ENCODE measurements at regions not wholly inside any gene's neighbourhood (a gene's known extent, or its start where the extent isn't known, plus 50 kb on each side); places are given as distances from the start of the nearest gene placed in this dataset.

GRCh38 chr7:142598297-142598696 lies 151.0 kb upstream of the PRSS1 start:
- Histone ChIP-seq H3K4me3 (replicated peaks; ENCODE audit: insufficient read depth, low read length) (no peak overlapping the region), H3K27me3 (ENCODE audit: insufficient read depth, poor library complexity, severe bottlenecking) (peaks cover 5% of the 10 kb centered on the region), H3K27ac (replicated peaks) (no peak overlapping the region)
- no peak for DNase-seq (ENCODE audit: low read depth in 1 of 2, low spot score in 1 of 2)
- TF ChIP-seq POLR2AphosphoS5 (IDR thresholded peaks at IDR 0.05; ENCODE audit: low read depth) (no peak), SPI1 (IDR thresholded peaks at IDR 0.05; ENCODE audit: borderline replicate concordance, low read depth) (no peak), REST (IDR thresholded peaks at IDR 0.05; ENCODE audit: insufficient replicate concordance, low read depth) (no peak), CTCF (IDR thresholded peaks at IDR 0.05; ENCODE audit: insufficient read depth, low read length) (no peak), GABPA (IDR thresholded peaks at IDR 0.05; ENCODE audit: low read depth) (no peak)

GRCh38 chr7:142597547-142597946 lies 151.7 kb upstream of the PRSS1 start:
- Histone ChIP-seq H3K27ac (replicated peaks) (no peak overlapping the region), H3K4me3 (replicated peaks; ENCODE audit: insufficient read depth, low read length) (no peak overlapping the region), H3K27me3 (ENCODE audit: insufficient read depth, poor library complexity, severe bottlenecking) (peaks cover 5% of the 10 kb centered on the region)
- DNase-seq (ENCODE audit: low read depth in 1 of 2, low spot score in 1 of 2), result no peak
- TF ChIP-seq REST (IDR thresholded peaks at IDR 0.05; ENCODE audit: insufficient replicate concordance, low read depth) (no peak), GABPA (IDR thresholded peaks at IDR 0.05; ENCODE audit: low read depth) (no peak), CTCF (IDR thresholded peaks at IDR 0.05; ENCODE audit: insufficient read depth, low read length) (no peak), POLR2AphosphoS5 (IDR thresholded peaks at IDR 0.05; ENCODE audit: low read depth) (no peak), SPI1 (IDR thresholded peaks at IDR 0.05; ENCODE audit: borderline replicate concordance, low read depth) (no peak)

- no peak for TF ChIP-seq POLR2AphosphoS5 (IDR thresholded peaks at IDR 0.05; ENCODE audit: low read depth)
- TF ChIP-seq SPI1 (IDR thresholded peaks at IDR 0.05; ENCODE audit: borderline replicate concordance, low read depth), result no peak
- no peak for TF ChIP-seq REST (IDR thresholded peaks at IDR 0.05; ENCODE audit: insufficient replicate concordance, low read depth)
- TF ChIP-seq GABPA (IDR thresholded peaks at IDR 0.05; ENCODE audit: low read depth), result no peak
- no peak for TF ChIP-seq CTCF (IDR thresholded peaks at IDR 0.05; ENCODE audit: insufficient read depth, low read length)
- Histone ChIP-seq H3K27me3 (ENCODE audit: insufficient read depth, poor library complexity, severe bottlenecking) (peaks cover 5% of the 10 kb centered on the region), H3K4me3 (replicated peaks; ENCODE audit: insufficient read depth, low read length) (no peak overlapping the region), H3K27ac (replicated peaks) (no peak overlapping the region)
- no peak for DNase-seq (ENCODE audit: low read depth in 1 of 2, low spot score in 1 of 2)
Observed at GRCh38 chr7:142595816-142596516, 153.3 kb upstream of the PRSS1 start.
